ENCODE measurements at regions not wholly inside any gene's neighbourhood (a gene's known extent, or its start where the extent isn't known, plus 50 kb on each side); places are given as distances from the start of the nearest gene placed in this dataset.
"Not testable (repeated sequence)": the region's sequence is repeated elsewhere in the genome, so short reads cannot be mapped to it uniquely, and the experiment has no call there.

GRCh38 chr7:68729371-68729770 lies 868.9 kb upstream of the AUTS2 start:
- DNase-seq = no peak

- no peak for DNase-seq
These were observed 868.1 kb upstream of the AUTS2 start for GRCh38 chr7:68730194-68730593.

- no peak for DNase-seq
These were observed 867.3 kb upstream of the AUTS2 start for GRCh38 chr7:68730964-68731363.

- no peak for DNase-seq
These were observed 864.8 kb upstream of the AUTS2 start for GRCh38 chr7:68733219-68734153.

GRCh38 chr7:68734431-68734830 lies 863.8 kb upstream of the AUTS2 start:
- no peak for DNase-seq

GRCh38 chr7:68739306-68739705 lies 859.0 kb upstream of the AUTS2 start:
- DNase-seq = no peak

GRCh38 chr7:68744036-68744435 lies 854.2 kb upstream of the AUTS2 start:
- no peak for DNase-seq

- DNase-seq = no peak
These were observed 849.1 kb upstream of the AUTS2 start for GRCh38 chr7:68748934-68749900.

GRCh38 chr7:68752485-68753178 lies 845.6 kb upstream of the AUTS2 start:
- DNase-seq = no peak

GRCh38 chr7:68754414-68754813 lies 843.9 kb upstream of the AUTS2 start:
- no peak for DNase-seq

- DNase-seq = no peak
These were observed 841.2 kb upstream of the AUTS2 start for GRCh38 chr7:68756986-68757495.

GRCh38 chr7:68760556-68760955 lies 837.7 kb upstream of the AUTS2 start:
- DNase-seq = no peak

- DNase-seq = no peak
These were observed 830.8 kb upstream of the AUTS2 start for GRCh38 chr7:68767462-68767861.

- no peak for DNase-seq
These were observed 827.6 kb upstream of the AUTS2 start for GRCh38 chr7:68770649-68771048.

GRCh38 chr7:68776326-68776725 lies 821.9 kb upstream of the AUTS2 start:
- DNase-seq = no peak

- DNase-seq = no peak
These were observed 814.6 kb upstream of the AUTS2 start for GRCh38 chr7:68783684-68784083.

- DNase-seq = no peak
These were observed 813.2 kb upstream of the AUTS2 start for GRCh38 chr7:68785036-68785435.

GRCh38 chr7:68787566-68787965 lies 810.7 kb upstream of the AUTS2 start:
- DNase-seq = no peak

- DNase-seq = not testable (repeated sequence)
These were observed 809.7 kb upstream of the AUTS2 start for GRCh38 chr7:68788529-68788928.

- DNase-seq = no peak
These were observed 808.7 kb upstream of the AUTS2 start for GRCh38 chr7:68789597-68789996.

- no peak for DNase-seq
These were observed 805.9 kb upstream of the AUTS2 start for GRCh38 chr7:68792351-68792750.

- no peak for DNase-seq
These were observed 804.8 kb upstream of the AUTS2 start for GRCh38 chr7:68793513-68793912.

GRCh38 chr7:68800316-68800715 lies 798.0 kb upstream of the AUTS2 start:
- DNase-seq = no peak
